ENCODE measurements at regions not wholly inside any gene's neighbourhood (a gene's known extent, or its start where the extent isn't known, plus 50 kb on each side); places are given as distances from the start of the nearest gene placed in this dataset.
A peak's percentile ranks its signal among the peaks of the same experiment; 100 is the strongest.
"Not testable (repeated sequence)": the region's sequence is repeated elsewhere in the genome, so short reads cannot be mapped to it uniquely, and the experiment has no call there.

DNA sequence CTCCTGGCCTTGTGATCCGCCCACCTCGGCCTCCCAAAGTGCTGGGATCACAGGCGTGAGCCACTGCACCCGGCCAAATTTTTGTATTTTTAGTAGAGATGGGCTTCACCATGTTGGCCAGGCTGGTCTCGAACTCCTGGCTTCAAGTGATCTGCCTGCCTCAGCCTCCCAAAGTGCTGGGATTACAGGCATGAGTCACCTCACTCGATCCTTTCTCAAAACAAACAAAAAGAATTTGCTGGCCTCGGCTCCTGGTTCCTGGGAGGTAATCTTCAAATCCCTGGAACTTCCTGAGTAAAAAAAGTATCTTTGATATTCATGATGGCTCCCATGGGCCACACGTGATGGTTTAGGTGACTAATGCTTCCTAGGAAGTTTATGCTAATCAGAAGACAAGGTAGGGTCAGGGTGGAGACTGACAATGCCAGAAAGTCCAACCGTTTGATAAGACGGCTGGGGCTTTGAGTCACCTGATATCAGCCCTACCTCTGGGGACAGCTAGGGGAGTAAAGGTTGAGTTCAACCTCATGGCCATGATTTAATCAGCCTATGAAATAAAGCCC, 113.1 kb upstream of the NEK6 start:
- TF ChIP-seq, protein P1, sequence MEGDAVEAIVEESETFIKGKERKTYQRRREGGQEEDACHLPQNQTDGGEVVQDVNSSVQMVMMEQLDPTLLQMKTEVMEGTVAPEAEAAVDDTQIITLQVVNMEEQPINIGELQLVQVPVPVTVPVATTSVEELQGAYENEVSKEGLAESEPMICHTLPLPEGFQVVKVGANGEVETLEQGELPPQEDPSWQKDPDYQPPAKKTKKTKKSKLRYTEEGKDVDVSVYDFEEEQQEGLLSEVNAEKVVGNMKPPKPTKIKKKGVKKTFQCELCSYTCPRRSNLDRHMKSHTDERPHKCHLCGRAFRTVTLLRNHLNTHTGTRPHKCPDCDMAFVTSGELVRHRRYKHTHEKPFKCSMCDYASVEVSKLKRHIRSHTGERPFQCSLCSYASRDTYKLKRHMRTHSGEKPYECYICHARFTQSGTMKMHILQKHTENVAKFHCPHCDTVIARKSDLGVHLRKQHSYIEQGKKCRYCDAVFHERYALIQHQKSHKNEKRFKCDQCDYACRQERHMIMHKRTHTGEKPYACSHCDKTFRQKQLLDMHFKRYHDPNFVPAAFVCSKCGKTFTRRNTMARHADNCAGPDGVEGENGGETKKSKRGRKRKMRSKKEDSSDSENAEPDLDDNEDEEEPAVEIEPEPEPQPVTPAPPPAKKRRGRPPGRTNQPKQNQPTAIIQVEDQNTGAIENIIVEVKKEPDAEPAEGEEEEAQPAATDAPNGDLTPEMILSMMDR (IDR thresholded peaks at IDR 0.05; ENCODE audit: extremely low read depth in 1 of 2, insufficient read depth in 1 of 2, low read depth in 1 of 2, low read length in 2 of 2): not testable (repeated sequence)
- peak; percentile 8 for TF ChIP-seq FOS (IDR thresholded peaks at IDR 0.05; ENCODE audit: borderline replicate concordance, insufficient read depth, low read length)
- TF ChIP-seq, protein P2, sequence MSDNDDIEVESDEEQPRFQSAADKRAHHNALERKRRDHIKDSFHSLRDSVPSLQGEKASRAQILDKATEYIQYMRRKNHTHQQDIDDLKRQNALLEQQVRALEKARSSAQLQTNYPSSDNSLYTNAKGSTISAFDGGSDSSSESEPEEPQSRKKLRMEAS (IDR thresholded peaks at IDR 0.05; ENCODE audit: insufficient read depth, insufficient read length): peak; percentile 35
